Spleen (tissue), 11 donors: ENCODE measurements at regions not wholly inside any gene's neighbourhood (a gene's known extent, or its start where the extent isn't known, plus 50 kb on each side); places are given as distances from the start of the nearest gene placed in this dataset.

Source experiments
- DNase-seq: peaks from one replicate; pipeline ENCODE4 v3.0.0-alpha.2; 2020
- H3K27ac ChIP-seq, 8 donors: fragments of 200-600 bp; sonication (generic) in 7 of 8; 1 replicate in 4 of 8; 2 replicates in 4 of 8; pipeline versions ENCODE4 v1.5.0 to v1.8.0; 2016 to 2021; ENCODE audit warnings: inconsistent platforms in 4 of 8, mild to moderate bottlenecking in 4 of 8, moderate library complexity in 1 of 8
- H3K27me3 ChIP-seq, 7 donors: fragments of 200-600 bp; sonication (generic) in 6 of 7; replicated peaks in 1 of 7; 1 replicate in 4 of 7; 2 replicates in 3 of 7; pipeline versions ENCODE4 v1.5.0 to v1.8.0; 2016 to 2021; ENCODE audit warnings: inconsistent platforms in 3 of 7, mild to moderate bottlenecking in 1 of 7
- H3K36me3 ChIP-seq, 6 donors: fragments of 200-600 bp; sonication (generic) in 5 of 6; 1 replicate in 4 of 6; 2 replicates in 2 of 6; pipeline versions ENCODE4 v1.5.0 to v1.8.0; 2016 to 2021; ENCODE audit warnings: inconsistent platforms in 2 of 6
- H3K4me1 ChIP-seq, 6 donors: fragments of 200-600 bp; sonication (generic) in 5 of 6; 1 replicate in 3 of 6; 2 replicates in 3 of 6; pipeline versions ENCODE4 v1.5.0 to v1.8.0; 2016 to 2021; ENCODE audit warnings: inconsistent platforms in 3 of 6
- H3K4me3 ChIP-seq, 8 donors: fragments of 200-600 bp; sonication (generic) in 7 of 8; 1 replicate in 4 of 8; 2 replicates in 4 of 8; pipeline versions ENCODE4 v1.5.0 to v1.8.0; 2016 to 2021; ENCODE audit warnings: inconsistent platforms in 4 of 8, mild to moderate bottlenecking in 4 of 8, moderate library complexity in 2 of 8
- H3K9me3 ChIP-seq, 8 donors: fragments of 200-600 bp; sonication (generic) in 7 of 8; 1 replicate in 4 of 8; 2 replicates in 4 of 8; pipeline versions ENCODE4 v1.5.0 to v1.8.0; 2016 to 2021; ENCODE audit warnings: inconsistent platforms in 4 of 8
- POLR2A ChIP-seq, 3 donors: fragments of 450-650 bp; IDR thresholded peaks; one replicate each; pipeline ENCODE4 v1.5.1; 2017; ENCODE audit warnings: antibody characterized with exemption in 3 of 3, mild to moderate bottlenecking in 1 of 3
- POLR2AphosphoS5 ChIP-seq, 3 donors: sonication (generic); formaldehyde crosslinking; IDR thresholded peaks; one replicate each; pipeline ENCODE4 v1.5.1; 2017; ENCODE audit warnings: antibody characterized with exemption in 3 of 3
- WGBS, 5 donors: extraction: QIAGEN DNeasy Blood & Tissue Kit in 3 of 5; methylation state at CpG; one replicate each; pipeline versions ENCODE4 v1.1.5 to v1.1.7; 2013 to 2018; 5-methylcytosine and 5-hydroxymethylcytosine counted together
- intact Hi-C: fragments of 100-400 bp; cut with DNase I; formaldehyde crosslinking; loops from one replicate; pipeline ENCODE4 v1.15.0; 2023; ENCODE audit warnings: low total_unique reads
- TF ChIP-seq, protein P1 (sequence below), 11 experiments: fragments of 200-600 bp in 7 of 11; fragments of 450-650 bp in 4 of 11; sonication (generic) in 4 of 11; IDR thresholded peaks in 8 of 11; conservative IDR thresholded peaks in 3 of 11; 1 replicate in 7 of 11; 2 replicates in 4 of 11; pipeline versions ENCODE4 v1.4.0 to v1.8.0; 2016 to 2021; ENCODE audit warnings: antibody characterized with exemption in 11 of 11, inconsistent platforms in 4 of 11, mild to moderate bottlenecking in 1 of 11
- donor health status: healthy with polysubstance abuse.
- donor health status: DM: no; HTN: no; CAD: no; lungs with moderate emphysema.
- donor health status: DM: no; HTN: no; CAD: no.
- donor health status: Bipolar disorder and iron deficiency.
- donor health status: healthy.
- donor health status: DM: no; HTN: no; CAD: no.
- donor health status: DM: yes; HTN: yes; CAD: no.

DNA sequence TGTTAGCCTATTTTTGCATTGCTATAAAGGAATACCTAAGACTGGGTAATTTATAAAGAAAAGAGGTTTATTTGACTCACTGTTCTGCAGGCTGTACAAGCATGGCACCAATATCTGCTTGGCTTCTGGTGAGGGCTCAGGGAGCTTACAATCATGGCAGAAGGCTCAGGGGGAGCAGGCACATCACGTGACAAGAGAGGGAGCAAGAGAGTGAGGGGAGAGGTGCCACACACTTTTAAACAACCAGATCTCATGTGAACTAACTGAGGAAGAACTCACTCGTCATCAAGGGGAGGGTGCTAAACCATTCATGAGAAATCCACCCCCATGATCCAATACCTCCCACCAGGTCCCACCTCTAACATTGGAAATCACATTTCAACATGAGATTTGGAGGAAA, 73.9 kb upstream of the ADCY1 start:
- TF ChIP-seq POLR2A (IDR thresholded peaks at IDR 0.05), result no peak
- TF ChIP-seq, protein P1, sequence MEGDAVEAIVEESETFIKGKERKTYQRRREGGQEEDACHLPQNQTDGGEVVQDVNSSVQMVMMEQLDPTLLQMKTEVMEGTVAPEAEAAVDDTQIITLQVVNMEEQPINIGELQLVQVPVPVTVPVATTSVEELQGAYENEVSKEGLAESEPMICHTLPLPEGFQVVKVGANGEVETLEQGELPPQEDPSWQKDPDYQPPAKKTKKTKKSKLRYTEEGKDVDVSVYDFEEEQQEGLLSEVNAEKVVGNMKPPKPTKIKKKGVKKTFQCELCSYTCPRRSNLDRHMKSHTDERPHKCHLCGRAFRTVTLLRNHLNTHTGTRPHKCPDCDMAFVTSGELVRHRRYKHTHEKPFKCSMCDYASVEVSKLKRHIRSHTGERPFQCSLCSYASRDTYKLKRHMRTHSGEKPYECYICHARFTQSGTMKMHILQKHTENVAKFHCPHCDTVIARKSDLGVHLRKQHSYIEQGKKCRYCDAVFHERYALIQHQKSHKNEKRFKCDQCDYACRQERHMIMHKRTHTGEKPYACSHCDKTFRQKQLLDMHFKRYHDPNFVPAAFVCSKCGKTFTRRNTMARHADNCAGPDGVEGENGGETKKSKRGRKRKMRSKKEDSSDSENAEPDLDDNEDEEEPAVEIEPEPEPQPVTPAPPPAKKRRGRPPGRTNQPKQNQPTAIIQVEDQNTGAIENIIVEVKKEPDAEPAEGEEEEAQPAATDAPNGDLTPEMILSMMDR (IDR thresholded peaks at IDR 0.05 in 8 of 11, conservative IDR thresholded peaks at IDR 0.05 in 3 of 11), result no peak
- no peak for TF ChIP-seq POLR2AphosphoS5 (IDR thresholded peaks at IDR 0.05)
- WGBS, 5 donors, result 55 to 80% (median 71%) methylated on average over 2 of the region's 2 CpGs
- H3K36me3 ChIP-seq, result no peaks in the 10 kb centered on the region
- H3K4me3 ChIP-seq, result no peak overlapping the region
- H3K27me3 ChIP-seq, result peaks cover 0 to 19% (median 0%) of the 10 kb centered on the region in 7 donors
- H3K9me3 ChIP-seq, result peaks cover 0 to 21% (median 13%) of the 10 kb centered on the region in 8 donors
- H3K4me1 ChIP-seq, result no peaks in the 10 kb centered on the region
- DNase-seq, result no peak
- intact Hi-C loops, result no loop called here
- no peak overlapping the region for H3K27ac ChIP-seq

DNA sequence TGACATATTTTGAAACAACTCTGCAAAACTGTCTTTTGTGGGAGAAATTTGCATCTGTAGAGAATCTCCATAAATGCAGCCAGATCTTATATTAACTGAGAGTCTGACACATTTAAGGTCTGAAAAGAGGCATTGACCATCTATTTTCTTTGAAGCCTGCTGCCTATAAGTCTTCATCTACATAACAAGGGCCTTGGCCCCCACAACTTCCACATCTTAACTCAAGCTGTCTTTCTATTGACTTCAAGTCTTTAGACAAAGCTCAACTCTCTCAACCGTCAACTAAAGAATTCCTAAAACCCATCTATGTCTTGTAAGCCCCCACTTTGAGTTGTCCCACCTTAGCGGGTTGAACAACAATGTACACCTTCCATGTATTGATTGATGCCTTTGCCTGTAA, 72.4 kb upstream of the ADCY1 start:
- no peaks in the 10 kb centered on the region for H3K4me1 ChIP-seq
- no peak overlapping the region for H3K27ac ChIP-seq
- 43 to 76% (median 67%) methylated on average over 2 of the region's 2 CpGs for WGBS, 5 donors
- TF ChIP-seq, protein P1 (IDR thresholded peaks at IDR 0.05 in 8 of 11, conservative IDR thresholded peaks at IDR 0.05 in 3 of 11), result no peak
- TF ChIP-seq POLR2AphosphoS5 (IDR thresholded peaks at IDR 0.05) (no peak), POLR2A (IDR thresholded peaks at IDR 0.05) (no peak)
- intact Hi-C loops, result no loop called here
- DNase-seq, result no peak
- H3K36me3 ChIP-seq, result no peaks in the 10 kb centered on the region
- H3K9me3 ChIP-seq, result peaks cover 0 to 37% (median 27%) of the 10 kb centered on the region in 8 donors
- peaks cover 0 to 10% (median 0%) of the 10 kb centered on the region in 7 donors for H3K27me3 ChIP-seq
- no peak overlapping the region for H3K4me3 ChIP-seq

DNA sequence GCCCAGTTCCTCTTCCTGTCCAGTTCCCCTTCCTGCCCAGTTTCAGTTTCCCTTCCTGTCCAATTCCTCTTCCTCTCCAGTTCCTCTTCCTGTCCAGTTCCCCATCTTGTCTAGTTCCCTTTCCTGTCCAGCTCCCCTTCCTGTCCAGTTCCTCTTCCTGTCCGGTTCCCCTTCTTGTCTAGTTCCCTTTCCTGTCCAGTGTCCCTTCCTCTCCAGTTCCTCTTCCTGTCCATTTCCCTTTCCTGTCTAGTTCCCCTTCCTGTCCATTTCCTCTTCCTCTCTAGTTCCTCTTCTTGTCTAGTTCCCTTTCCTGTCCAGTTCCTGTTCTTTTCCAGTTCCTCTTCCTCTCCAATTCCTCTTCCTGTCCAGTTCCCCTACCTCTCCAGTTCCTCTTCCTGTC, 68.1 kb upstream of the ADCY1 start:
- 53 to 70% (median 59%) methylated on average over 1 of the region's 1 CpG for WGBS, 5 donors

DNA sequence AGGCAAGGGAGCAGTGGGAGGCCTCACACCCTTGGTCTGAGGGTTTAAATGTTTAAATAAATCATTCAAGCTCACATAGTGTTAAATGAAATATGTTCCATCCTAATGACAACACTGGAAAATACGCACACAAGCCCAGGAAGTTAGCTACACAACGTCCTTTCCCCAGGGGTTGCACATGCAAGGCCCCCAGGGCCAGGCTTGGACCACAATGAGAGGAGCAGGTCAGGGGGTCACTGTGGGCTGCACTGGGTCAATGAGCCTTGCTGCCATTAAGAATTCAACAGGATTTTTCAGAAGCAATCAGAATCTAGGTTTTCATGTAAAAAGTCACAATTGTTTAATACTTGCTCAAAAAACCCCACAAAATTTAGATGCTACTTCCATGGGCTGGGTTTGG, 64.9 kb upstream of the ADCY1 start:
- H3K27me3 ChIP-seq, result peaks cover 0 to 5% (median 0%) of the 10 kb centered on the region in 7 donors
- TF ChIP-seq POLR2A (IDR thresholded peaks at IDR 0.05) (no peak), POLR2AphosphoS5 (IDR thresholded peaks at IDR 0.05) (no peak)
- TF ChIP-seq, protein P1 (IDR thresholded peaks at IDR 0.05 in 8 of 11, conservative IDR thresholded peaks at IDR 0.05 in 3 of 11), result no peak
- intact Hi-C loops, result no loop called here
- 54 to 90% (median 81%) methylated on average over 2 of the region's 2 CpGs for WGBS, 5 donors
- no peak overlapping the region for H3K27ac ChIP-seq
- peaks cover 0 to 56% (median 45%) of the 10 kb centered on the region in 8 donors for H3K9me3 ChIP-seq
- no peaks in the 10 kb centered on the region for H3K4me1 ChIP-seq
- H3K4me3 ChIP-seq, result no peak overlapping the region
- no peaks in the 10 kb centered on the region for H3K36me3 ChIP-seq
- DNase-seq, result no peak

More for the DNA sequence above, 68.1 kb upstream of the ADCY1 start:
- intact Hi-C loops, result no loop called here
- H3K27me3 ChIP-seq, result no peaks in the 10 kb centered on the region
- no peak for DNase-seq
- no peaks in the 10 kb centered on the region for H3K4me1 ChIP-seq
- no peak overlapping the region for H3K4me3 ChIP-seq
- H3K36me3 ChIP-seq, result no peaks in the 10 kb centered on the region
- H3K9me3 ChIP-seq, result peaks cover 0 to 67% (median 49%) of the 10 kb centered on the region in 8 donors
- no peak overlapping the region for H3K27ac ChIP-seq
- TF ChIP-seq POLR2A (IDR thresholded peaks at IDR 0.05) (no peak), POLR2AphosphoS5 (IDR thresholded peaks at IDR 0.05) (no peak)
- TF ChIP-seq, protein P1 (IDR thresholded peaks at IDR 0.05 in 8 of 11, conservative IDR thresholded peaks at IDR 0.05 in 3 of 11), result no peak
